ENCODE measurements at regions not wholly inside any gene's neighbourhood (a gene's known extent, or its start where the extent isn't known, plus 50 kb on each side); places are given as distances from the start of the nearest gene placed in this dataset.

GRCh38 chr16:60310846-60311445 lies 1576.8 kb upstream of the GOT2 start:
- TF ChIP-seq POLR2A (IDR thresholded peaks at IDR 0.05) (no peak), CTCF (IDR thresholded peaks at IDR 0.05) (no peak)

Measured in lower leg skin (tissue), 3 donors.